Esophagus muscularis mucosa (tissue), 4 donors: ENCODE measurements at regions not wholly inside any gene's neighbourhood (a gene's known extent, or its start where the extent isn't known, plus 50 kb on each side); places are given as distances from the start of the nearest gene placed in this dataset.

ENCODE experiments used
- EP300 ChIP-seq: sonication (generic); formaldehyde crosslinking; IDR thresholded peaks from one replicate; pipeline ENCODE4 v1.6.1; 2017; ENCODE audit warnings: antibody characterized with exemption
- POLR2A ChIP-seq: fragments of 450-650 bp; IDR thresholded peaks from one replicate; pipeline ENCODE4 v1.6.1; 2017; ENCODE audit warnings: antibody characterized with exemption, moderate library complexity, mild to moderate bottlenecking, low read depth
- POLR2AphosphoS5 ChIP-seq, 2 donors: sonication (generic); formaldehyde crosslinking; IDR thresholded peaks; one replicate each; pipeline ENCODE4 v1.6.1; 2017; ENCODE audit warnings: antibody characterized with exemption in 2 of 2
- TF ChIP-seq, protein P1 (sequence below), 3 experiments: fragments of 200-600 bp in 2 of 3; fragments of 450-650 bp in 1 of 3; sonication (generic) in 2 of 3; IDR thresholded peaks; one replicate each; pipeline ENCODE4 v1.5.1; 2017 to 2019; ENCODE audit warnings: antibody characterized with exemption in 3 of 3, mild to moderate bottlenecking in 2 of 3, moderate library complexity in 1 of 3

DNA sequence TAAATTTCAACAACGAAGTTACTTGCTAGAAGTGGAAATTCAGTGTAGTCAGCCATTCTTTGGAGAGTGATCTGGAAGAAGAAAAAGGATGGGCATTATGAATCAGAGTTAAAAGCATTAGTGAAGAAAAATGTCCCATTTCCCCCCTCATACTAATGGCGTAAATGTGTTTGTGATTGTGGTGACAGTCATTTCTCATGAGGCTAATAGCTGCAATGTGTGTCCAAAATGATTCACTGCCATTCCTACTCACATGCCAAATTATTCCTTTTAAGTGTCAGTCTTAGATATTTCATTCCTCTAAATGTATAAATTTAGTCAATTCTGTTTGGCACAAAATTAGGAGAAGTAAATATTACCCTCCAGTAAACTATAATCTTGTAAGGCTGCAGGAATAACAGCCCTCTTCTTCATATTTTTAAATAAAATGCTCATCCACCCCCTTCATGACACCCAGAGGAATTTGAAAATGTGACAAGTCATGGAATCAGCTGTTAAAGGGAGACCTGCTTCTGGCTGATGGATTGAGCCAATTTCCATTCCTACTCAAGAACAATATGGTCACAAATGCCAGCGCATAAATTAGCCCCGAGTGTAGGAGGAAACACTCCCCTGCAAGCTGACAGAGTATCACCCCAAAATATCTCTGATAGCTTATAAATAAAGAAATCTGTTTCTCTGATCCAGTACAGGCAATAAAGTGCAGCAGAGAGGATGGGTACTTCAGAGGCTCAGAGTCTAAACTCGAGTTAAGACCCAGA, 912.3 kb upstream of the SEL1L start:
- TF ChIP-seq EP300 (no peak), POLR2A (no peak), POLR2AphosphoS5 (IDR thresholded peaks at IDR 0.05) (no peak)
- TF ChIP-seq, protein P1, sequence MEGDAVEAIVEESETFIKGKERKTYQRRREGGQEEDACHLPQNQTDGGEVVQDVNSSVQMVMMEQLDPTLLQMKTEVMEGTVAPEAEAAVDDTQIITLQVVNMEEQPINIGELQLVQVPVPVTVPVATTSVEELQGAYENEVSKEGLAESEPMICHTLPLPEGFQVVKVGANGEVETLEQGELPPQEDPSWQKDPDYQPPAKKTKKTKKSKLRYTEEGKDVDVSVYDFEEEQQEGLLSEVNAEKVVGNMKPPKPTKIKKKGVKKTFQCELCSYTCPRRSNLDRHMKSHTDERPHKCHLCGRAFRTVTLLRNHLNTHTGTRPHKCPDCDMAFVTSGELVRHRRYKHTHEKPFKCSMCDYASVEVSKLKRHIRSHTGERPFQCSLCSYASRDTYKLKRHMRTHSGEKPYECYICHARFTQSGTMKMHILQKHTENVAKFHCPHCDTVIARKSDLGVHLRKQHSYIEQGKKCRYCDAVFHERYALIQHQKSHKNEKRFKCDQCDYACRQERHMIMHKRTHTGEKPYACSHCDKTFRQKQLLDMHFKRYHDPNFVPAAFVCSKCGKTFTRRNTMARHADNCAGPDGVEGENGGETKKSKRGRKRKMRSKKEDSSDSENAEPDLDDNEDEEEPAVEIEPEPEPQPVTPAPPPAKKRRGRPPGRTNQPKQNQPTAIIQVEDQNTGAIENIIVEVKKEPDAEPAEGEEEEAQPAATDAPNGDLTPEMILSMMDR (IDR thresholded peaks at IDR 0.05) = no peak
